Duodenal mucosa (tissue), 2 donors: ENCODE measurements at regions not wholly inside any gene's neighbourhood (a gene's known extent, or its start where the extent isn't known, plus 50 kb on each side); places are given as distances from the start of the nearest gene placed in this dataset.
"Not testable (repeated sequence)": the region's sequence is repeated elsewhere in the genome, so short reads cannot be mapped to it uniquely, and the experiment has no call there.

Experiments used
- H3K27ac ChIP-seq: one replicate; pipeline ENCODE4 v1.7.0; 2013; ENCODE audit warnings: low read depth, low read length
- H3K27me3 ChIP-seq, 2 donors: one replicate each; pipeline ENCODE4 v1.7.0; 2013; ENCODE audit warnings: low read length in 2 of 2, control low read depth in 1 of 2; ENCODE audit not compliant: insufficient read depth in 2 of 2, control insufficient read depth in 1 of 2
- H3K36me3 ChIP-seq, 2 donors: one replicate each; pipeline ENCODE4 v1.7.0; 2013; ENCODE audit warnings: low read length in 2 of 2, control low read depth in 1 of 2; ENCODE audit not compliant: insufficient read depth in 2 of 2, control insufficient read depth in 1 of 2
- H3K4me1 ChIP-seq, 2 donors: one replicate each; pipeline ENCODE4 v1.7.0; 2013; ENCODE audit warnings: low read length in 2 of 2, control low read depth in 1 of 2; ENCODE audit not compliant: insufficient read depth in 2 of 2, control insufficient read depth in 1 of 2
- H3K4me3 ChIP-seq, 2 donors: one replicate each; pipeline ENCODE4 v1.7.0; 2013; ENCODE audit warnings: low read length in 2 of 2, low read depth in 1 of 2
- H3K9ac ChIP-seq, 2 donors: one replicate each; pipeline ENCODE4 v1.7.0; 2013; ENCODE audit warnings: low read length in 2 of 2, low read depth in 1 of 2
- H3K9me3 ChIP-seq, 2 donors: one replicate each; pipeline ENCODE4 v1.7.0; 2013; ENCODE audit warnings: low read length in 2 of 2, control low read depth in 1 of 2; ENCODE audit not compliant: control insufficient read depth in 1 of 2

GRCh38 chr13:58352100-58352499, 720.6 kb downstream of the PCDH17 start:
- H3K27me3 ChIP-seq, H3K4me1 ChIP-seq, H3K9me3 ChIP-seq, H3K9ac ChIP-seq, H3K36me3 ChIP-seq, H3K4me3 ChIP-seq, H3K27ac ChIP-seq: not testable (repeated sequence)

GRCh38 chr13:58369936-58370335, 738.4 kb downstream of the PCDH17 start:
- no peaks in the 10 kb centered on the region for H3K36me3 ChIP-seq
- H3K27ac ChIP-seq, result no peak overlapping the region
- H3K9me3 ChIP-seq, result peaks cover 0 to 4% of the 10 kb centered on the region in 2 donors
- H3K4me3 ChIP-seq, result no peak overlapping the region
- no peaks in the 10 kb centered on the region for H3K27me3 ChIP-seq
- no peak overlapping the region for H3K9ac ChIP-seq
- no peaks in the 10 kb centered on the region for H3K4me1 ChIP-seq

- Histone ChIP-seq H3K9ac (no peak overlapping the region), H3K27me3 (no peaks in the 10 kb centered on the region), H3K27ac (no peak overlapping the region), H3K4me1 (no peaks in the 10 kb centered on the region), H3K36me3 (no peaks in the 10 kb centered on the region), H3K9me3 (peaks cover 0 to 9% of the 10 kb centered on the region in 2 donors), H3K4me3 (no peak overlapping the region)
Measured at GRCh38 chr13:58376349-58376748, 744.8 kb downstream of the PCDH17 start.

- Histone ChIP-seq H3K9me3 (peaks cover 0 to 9% of the 10 kb centered on the region in 2 donors), H3K4me3 (no peak overlapping the region), H3K4me1 (no peaks in the 10 kb centered on the region), H3K27me3 (no peaks in the 10 kb centered on the region), H3K36me3 (no peaks in the 10 kb centered on the region), H3K27ac (no peak overlapping the region), H3K9ac (no peak overlapping the region)
Measured at GRCh38 chr13:58376775-58377174, 745.2 kb downstream of the PCDH17 start.

- Histone ChIP-seq H3K4me3 (no peak overlapping the region), H3K9ac (no peak overlapping the region), H3K36me3 (no peaks in the 10 kb centered on the region), H3K9me3 (peaks cover 0 to 5% of the 10 kb centered on the region in 2 donors), H3K27ac (no peak overlapping the region), H3K4me1 (no peaks in the 10 kb centered on the region), H3K27me3 (no peaks in the 10 kb centered on the region)
Measured at GRCh38 chr13:58379221-58379620, 747.7 kb downstream of the PCDH17 start.

- not testable (repeated sequence) for H3K27ac ChIP-seq, H3K4me3 ChIP-seq, H3K27me3 ChIP-seq, H3K9ac ChIP-seq, H3K36me3 ChIP-seq, H3K9me3 ChIP-seq, H3K4me1 ChIP-seq
Measured at GRCh38 chr13:58385336-58385735, 753.8 kb downstream of the PCDH17 start.

GRCh38 chr13:58397596-58398387, 766.2 kb downstream of the PCDH17 start:
- no peak overlapping the region for H3K27ac ChIP-seq
- no peak overlapping the region for H3K4me3 ChIP-seq
- H3K27me3 ChIP-seq, result no peaks in the 10 kb centered on the region
- H3K9ac ChIP-seq, result no peak overlapping the region
- no peaks in the 10 kb centered on the region for H3K4me1 ChIP-seq
- H3K36me3 ChIP-seq, result no peaks in the 10 kb centered on the region
- H3K9me3 ChIP-seq, result peaks cover 0 to 16% of the 10 kb centered on the region in 2 donors

GRCh38 chr13:58399263-58399662, 767.7 kb downstream of the PCDH17 start:
- Histone ChIP-seq H3K9me3 (peaks cover 0 to 19% of the 10 kb centered on the region in 2 donors), H3K27ac (no peak overlapping the region), H3K4me1 (no peaks in the 10 kb centered on the region), H3K9ac (no peak overlapping the region), H3K27me3 (no peaks in the 10 kb centered on the region), H3K36me3 (no peaks in the 10 kb centered on the region), H3K4me3 (no peak overlapping the region)

- H3K27me3 ChIP-seq, result no peaks in the 10 kb centered on the region
- H3K36me3 ChIP-seq, result no peaks in the 10 kb centered on the region
- peaks cover 3 to 14% of the 10 kb centered on the region in 2 donors for H3K9me3 ChIP-seq
Measured at GRCh38 chr13:58406545-58406944, 775.0 kb downstream of the PCDH17 start.

GRCh38 chr13:58429917-58430316, 798.4 kb downstream of the PCDH17 start:
- Histone ChIP-seq H3K9me3 (peaks cover 10 to 19% of the 10 kb centered on the region in 2 donors), H3K27me3 (no peaks in the 10 kb centered on the region), H3K36me3 (no peaks in the 10 kb centered on the region), H3K4me1 (no peaks in the 10 kb centered on the region), H3K27ac (no peak overlapping the region), H3K9ac (no peak overlapping the region), H3K4me3 (no peak overlapping the region)

More at GRCh38 chr13:58406545-58406944, 775.0 kb downstream of the PCDH17 start:
- Histone ChIP-seq H3K4me1 (no peaks in the 10 kb centered on the region), H3K4me3 (no peak overlapping the region), H3K9ac (no peak overlapping the region), H3K27ac (no peak overlapping the region)
